NCI-H1417 treated with DMSO at 0.1 percent for 48 hours (cell line): ENCODE measurements at regions not wholly inside any gene's neighbourhood (a gene's known extent, or its start where the extent isn't known, plus 50 kb on each side); places are given as distances from the start of the nearest gene placed in this dataset.

Source experiments
- DNase-seq: peaks from one replicate; lab custom pipeline; 2025; lab: John Stamatoyannopoulos, UW

GRCh38 chr2:53445383-53446070 is 322.1 kb upstream of the CHAC2 start:
- no peak for DNase-seq

- DNase-seq: no peak
Measured at GRCh38 chr2:53442783-53443182, 324.8 kb upstream of the CHAC2 start.

- no peak for DNase-seq
Measured at GRCh38 chr2:53442093-53442492, 325.5 kb upstream of the CHAC2 start.

- no peak for DNase-seq
Measured at GRCh38 chr2:53438692-53439091, 328.9 kb upstream of the CHAC2 start.

GRCh38 chr2:53438100-53438499 is 329.5 kb upstream of the CHAC2 start:
- DNase-seq: no peak

- DNase-seq: no peak
Measured at GRCh38 chr2:53437371-53437770, 330.2 kb upstream of the CHAC2 start.

- no peak for DNase-seq
Measured at GRCh38 chr2:53436882-53437281, 330.7 kb upstream of the CHAC2 start.

- DNase-seq: no peak
Measured at GRCh38 chr2:53435610-53436009, 332.0 kb upstream of the CHAC2 start.

GRCh38 chr2:53434466-53434865 is 333.1 kb upstream of the CHAC2 start:
- no peak for DNase-seq

- no peak for DNase-seq
Measured at GRCh38 chr2:53432936-53433335, 334.7 kb upstream of the CHAC2 start.

GRCh38 chr2:53429901-53430300 is 337.7 kb upstream of the CHAC2 start:
- DNase-seq: no peak

GRCh38 chr2:53424902-53425301 is 342.7 kb upstream of the CHAC2 start:
- no peak for DNase-seq

GRCh38 chr2:53423465-53423864 is 344.1 kb upstream of the CHAC2 start:
- DNase-seq: no peak

GRCh38 chr2:53422979-53423378 is 344.6 kb upstream of the CHAC2 start:
- no peak for DNase-seq

- no peak for DNase-seq
Measured at GRCh38 chr2:53417385-53417784, 350.2 kb upstream of the CHAC2 start.

GRCh38 chr2:53407363-53408080 is 360.1 kb upstream of the CHAC2 start:
- DNase-seq: no peak

GRCh38 chr2:53403792-53404413 is 363.7 kb upstream of the CHAC2 start:
- DNase-seq: no peak

- no peak for DNase-seq
Measured at GRCh38 chr2:53397085-53397484, 370.5 kb upstream of the CHAC2 start.

GRCh38 chr2:53381271-53381670 is 386.3 kb upstream of the CHAC2 start:
- no peak for DNase-seq

- no peak for DNase-seq
Measured at GRCh38 chr2:53379547-53379946, 388.1 kb upstream of the CHAC2 start.

- no peak for DNase-seq
Measured at GRCh38 chr2:53378791-53379190, 388.8 kb upstream of the CHAC2 start.

GRCh38 chr2:53373126-53373525 is 394.5 kb upstream of the CHAC2 start:
- DNase-seq: no peak

- peak; percentile 78 for DNase-seq
Measured at GRCh38 chr2:53366543-53366942, 401.1 kb upstream of the CHAC2 start.
